HCT116 (cell line): ENCODE measurements at regions not wholly inside any gene's neighbourhood (a gene's known extent, or its start where the extent isn't known, plus 50 kb on each side); places are given as distances from the start of the nearest gene placed in this dataset.

Experiments
- CEBPB ChIP-seq: IDR thresholded peaks from 2 replicates; pipeline ENCODE4 v1.6.1; 2012; ENCODE audit warnings: low read depth
- EZH2phosphoT487 ChIP-seq: fragments of 200-600 bp; IDR thresholded peaks from 2 replicates; pipeline ENCODE4 v1.6.1; 2018; ENCODE audit warnings: antibody characterized with exemption, borderline replicate concordance
- RAD21 ChIP-seq: IDR thresholded peaks from 2 replicates; pipeline ENCODE4 v1.6.1; 2012; ENCODE audit warnings: low read depth, mild to moderate bottlenecking

GRCh38 chr17:68694791-68695485 lies 93.8 kb upstream of the FAM20A start:
- no peak for TF ChIP-seq CEBPB
- TF ChIP-seq RAD21, result no peak
- no peak for TF ChIP-seq EZH2phosphoT487
